GM20000 (cell line): ENCODE measurements at regions not wholly inside any gene's neighbourhood (a gene's known extent, or its start where the extent isn't known, plus 50 kb on each side); places are given as distances from the start of the nearest gene placed in this dataset.

Experiments used
- DNase-seq: peaks from one replicate; pipeline ENCODE4 v3.0.0; 2012; ENCODE audit warnings: low spot score
- TF ChIP-seq, protein P1 (sequence below): IDR thresholded peaks from 2 replicates; pipeline ENCODE4 v1.5.1; 2012; ENCODE audit warnings: mild to moderate bottlenecking, control low read depth; ENCODE audit errors: extremely low read depth, missing control alignments

- TF ChIP-seq, protein P1, sequence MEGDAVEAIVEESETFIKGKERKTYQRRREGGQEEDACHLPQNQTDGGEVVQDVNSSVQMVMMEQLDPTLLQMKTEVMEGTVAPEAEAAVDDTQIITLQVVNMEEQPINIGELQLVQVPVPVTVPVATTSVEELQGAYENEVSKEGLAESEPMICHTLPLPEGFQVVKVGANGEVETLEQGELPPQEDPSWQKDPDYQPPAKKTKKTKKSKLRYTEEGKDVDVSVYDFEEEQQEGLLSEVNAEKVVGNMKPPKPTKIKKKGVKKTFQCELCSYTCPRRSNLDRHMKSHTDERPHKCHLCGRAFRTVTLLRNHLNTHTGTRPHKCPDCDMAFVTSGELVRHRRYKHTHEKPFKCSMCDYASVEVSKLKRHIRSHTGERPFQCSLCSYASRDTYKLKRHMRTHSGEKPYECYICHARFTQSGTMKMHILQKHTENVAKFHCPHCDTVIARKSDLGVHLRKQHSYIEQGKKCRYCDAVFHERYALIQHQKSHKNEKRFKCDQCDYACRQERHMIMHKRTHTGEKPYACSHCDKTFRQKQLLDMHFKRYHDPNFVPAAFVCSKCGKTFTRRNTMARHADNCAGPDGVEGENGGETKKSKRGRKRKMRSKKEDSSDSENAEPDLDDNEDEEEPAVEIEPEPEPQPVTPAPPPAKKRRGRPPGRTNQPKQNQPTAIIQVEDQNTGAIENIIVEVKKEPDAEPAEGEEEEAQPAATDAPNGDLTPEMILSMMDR, result no peak
- DNase-seq, result no peak
These were observed 99.3 kb upstream of the ESRRG start for GRCh38 chr1:216822480-216822879.

DNA sequence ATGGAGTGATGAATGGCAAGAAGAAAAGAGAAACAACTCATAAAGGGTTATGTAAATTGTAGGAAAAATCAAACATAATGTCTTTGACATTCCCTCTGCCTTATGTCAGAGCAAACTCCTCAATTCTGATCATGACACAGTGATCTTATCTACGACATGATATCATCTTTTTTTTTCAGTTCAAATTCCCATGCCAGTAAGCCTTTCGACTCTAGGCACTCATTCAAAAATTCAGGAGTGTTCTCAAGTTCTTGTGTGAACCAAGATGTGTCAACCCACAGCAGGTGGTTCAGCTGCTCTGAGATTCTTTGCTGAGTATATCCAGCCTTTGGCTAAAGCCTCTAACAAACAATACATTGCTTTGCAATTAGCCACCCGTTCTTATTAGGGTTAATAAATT lies 97.1 kb upstream of the ESRRG start:
- no peak for DNase-seq
- TF ChIP-seq, protein P1, result no peak

- DNase-seq, result no peak
- TF ChIP-seq, protein P1, result no peak
These were observed 95.1 kb upstream of the ESRRG start for GRCh38 chr1:216818284-216818683.

DNA sequence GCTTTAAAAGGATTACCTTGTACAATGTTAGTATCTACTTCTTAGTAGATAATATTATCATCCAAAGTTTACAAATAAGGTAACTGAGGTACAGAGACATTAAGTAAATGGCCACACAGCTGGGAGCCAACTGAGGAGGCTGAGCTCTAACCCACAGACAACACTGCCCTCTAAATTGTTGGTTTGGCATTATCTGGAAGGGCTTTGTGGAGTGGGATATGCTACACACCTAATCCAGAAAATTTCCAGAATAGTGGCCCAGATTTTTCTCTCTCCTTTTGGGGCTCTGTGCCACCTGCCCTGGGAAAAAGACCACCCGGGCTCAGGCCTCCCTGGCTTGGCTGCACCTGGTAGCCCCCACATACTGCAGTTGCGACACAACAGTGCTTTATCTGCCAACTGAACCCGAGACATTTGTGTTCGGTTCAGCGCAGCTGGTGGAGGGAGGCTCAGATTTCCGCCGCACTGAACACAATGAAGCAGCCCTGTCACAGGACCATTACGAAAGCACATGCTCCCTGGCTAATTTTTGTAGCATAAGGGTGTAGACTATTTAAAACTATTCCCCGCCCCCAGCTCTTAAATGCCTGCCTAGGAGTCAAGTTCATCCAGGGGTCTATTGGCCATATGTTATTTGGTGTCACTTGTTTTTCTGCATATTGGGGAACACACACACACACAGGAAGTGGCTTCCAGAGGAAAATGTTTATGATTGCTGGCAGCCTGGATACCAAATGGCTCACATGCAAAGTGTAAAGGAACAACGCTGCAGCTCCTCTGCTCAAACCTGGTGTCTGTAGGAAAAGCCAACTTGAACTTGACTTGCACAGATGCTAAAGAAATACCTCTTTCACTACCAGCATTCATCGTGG lies 92.3 kb upstream of the ESRRG start:
- TF ChIP-seq, protein P1, result no peak
- no peak for DNase-seq

DNA sequence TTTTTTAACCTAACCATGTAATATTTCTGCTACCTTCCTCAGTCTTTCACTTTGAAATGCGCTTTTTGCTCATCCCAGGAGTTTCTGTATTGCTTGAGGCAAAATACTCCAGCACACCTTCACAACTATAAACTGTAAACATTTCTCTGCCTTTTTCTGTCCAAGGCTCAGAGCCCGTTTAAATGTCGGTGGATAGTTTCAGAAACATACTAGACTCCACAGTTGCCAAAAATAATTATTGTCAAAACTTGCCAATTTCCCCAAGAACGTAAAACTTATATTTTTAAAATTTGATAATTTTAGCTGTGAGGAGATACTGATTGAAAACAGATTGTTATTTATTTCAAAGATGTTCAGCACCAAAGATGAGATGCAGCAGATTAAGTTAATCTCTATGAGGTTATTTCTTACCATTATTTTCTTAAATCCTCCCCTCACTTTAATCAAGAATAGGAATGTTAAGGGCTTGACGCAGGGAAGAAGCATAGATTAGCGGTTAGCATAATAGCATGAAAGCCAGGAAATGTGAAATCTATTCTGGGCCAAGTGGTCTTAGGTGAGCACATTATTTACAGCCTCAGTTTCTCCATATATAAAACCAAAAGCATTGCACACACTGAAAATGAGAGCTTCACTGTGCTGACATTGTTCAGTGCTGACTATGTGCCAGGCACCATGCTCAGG lies 91.5 kb upstream of the ESRRG start:
- TF ChIP-seq, protein P1, result no peak
- no peak for DNase-seq

- no peak for DNase-seq
- TF ChIP-seq, protein P1, result no peak
These were observed 89.7 kb upstream of the ESRRG start for GRCh38 chr1:216812966-216813365.

- DNase-seq, result no peak
These were observed 86.4 kb upstream of the ESRRG start for GRCh38 chr1:216809649-216810048.

More at GRCh38 chr1:216809649-216810048, 86.4 kb upstream of the ESRRG start:
- TF ChIP-seq, protein P1, result no peak
